HCT116 (cell line): ENCODE measurements at regions not wholly inside any gene's neighbourhood (a gene's known extent, or its start where the extent isn't known, plus 50 kb on each side); places are given as distances from the start of the nearest gene placed in this dataset.

Source experiments
- ATAC-seq: fragments of 200-7000 bp; cut with Tn5 transposase; 2 replicates; pipeline ENCODE4 v1.9.1; 2020; ENCODE audit warnings: mild to moderate bottlenecking, moderate library complexity
- BruUV-seq: library from RNA; stranded (reverse); fragments of 400-500 nt; replicated peaks from 2 replicates; lab custom pipeline; 2021; lab: Mats Ljungman, UMichigan
- CTCF ChIA-PET: fragments of 300-600 bp; sonication (Branson Sonifier 250); formaldehyde crosslinking; loops from one replicate; lab custom pipeline; 2021; ENCODE audit warnings: antibody characterized with exemption; lab: Charles Lee
- POLR2A ChIA-PET: fragments of 300-600, 350-600 bp; sonication (Branson Sonifier 250); formaldehyde crosslinking; loops from one replicate; lab custom pipeline; 2021; ENCODE audit warnings: antibody characterized with exemption; lab: Charles Lee
- RAD21 ChIA-PET, 2 experiments: fragments of 300-600 bp; sonication (Branson Sonifier 250); formaldehyde crosslinking; loops; one replicate each; lab custom pipeline; 2023; ENCODE audit warnings: low total read pairs in 2 of 2; ENCODE audit not compliant: uncharacterized antibody in 2 of 2, unreplicated experiment in 2 of 2, low non-redundant PET in 1 of 2; lab: Charles Lee
- DNase-seq: peaks from one replicate; pipeline ENCODE4 v3.0.0-alpha.2; 2010; ENCODE audit warnings: low read depth, low spot score
- H2AFZ ChIP-seq: fragments of 200-600 bp; shearing (Covaris generic), sonication (generic); 2 replicates; pipeline ENCODE4 v1.6.1; 2017; ENCODE audit warnings: low read depth, mixed run types, mixed read lengths, antibody characterized with exemption, low read length; ENCODE audit not compliant: poor library complexity, severe bottlenecking
- H3K27ac ChIP-seq: 2 replicates; pipeline ENCODE4 v1.5.1; 2012; ENCODE audit warnings: low read depth, low read length
- H3K27me3 ChIP-seq: fragments of 200-600 bp; sonication (generic); 2 replicates; pipeline ENCODE4 v1.6.1; 2016; ENCODE audit warnings: mixed run types, low read length, mixed read lengths; ENCODE audit not compliant: insufficient read depth
- H3K36me3 ChIP-seq, 2 experiments: fragments of 200-500 bp in 1 of 2; fragments of 200-600 bp in 1 of 2; sonication (Bioruptor generic) in 1 of 2; sonication (generic) in 1 of 2; 2 replicates each; pipeline versions ENCODE4 v1.5.1 to v1.6.1; 2014 to 2016; ENCODE audit warnings: low read length in 2 of 2, inconsistent platforms in 1 of 2, mixed read lengths in 1 of 2, mixed run types in 1 of 2; ENCODE audit not compliant: insufficient read depth in 2 of 2, control insufficient read depth in 1 of 2
- H3K4me1 ChIP-seq, 2 experiments: fragments of 200-600 bp in 1 of 2; sonication (generic) in 1 of 2; 2 replicates each; pipeline versions ENCODE4 v1.5.1 to v1.6.1; 2012 to 2017; ENCODE audit warnings: low read length in 2 of 2, inconsistent platforms in 1 of 2, mild to moderate bottlenecking in 1 of 2, mixed read lengths in 1 of 2, mixed run types in 1 of 2, moderate library complexity in 1 of 2; ENCODE audit not compliant: insufficient read depth in 2 of 2, control insufficient read depth in 1 of 2
- H3K4me2 ChIP-seq: fragments of 200-600 bp; sonication (generic); 2 replicates; pipeline ENCODE4 v1.6.1; 2017; ENCODE audit warnings: mixed run types, low read length, mixed read lengths
- H3K4me3 ChIP-seq, 2 experiments: fragments of 200-600 bp in 1 of 2; sonication (generic) in 1 of 2; replicated peaks in 1 of 2; 2 replicates each; pipeline ENCODE4 v1.5.1; 2011 to 2016; ENCODE audit warnings: low read length in 2 of 2, control low read depth in 1 of 2, low read depth in 1 of 2, mild to moderate bottlenecking in 1 of 2, mixed read lengths in 1 of 2, mixed run types in 1 of 2
- H3K79me2 ChIP-seq: fragments of 200-600 bp; sonication (generic); 2 replicates; pipeline ENCODE4 v1.6.1; 2017; ENCODE audit warnings: mild to moderate bottlenecking, mixed run types, low read length, moderate library complexity, mixed read lengths; ENCODE audit not compliant: insufficient read depth
- H3K9ac ChIP-seq: fragments of 200-600 bp; sonication (generic); 2 replicates; pipeline ENCODE4 v1.6.1; 2016; ENCODE audit warnings: low read length, mixed read lengths
- H3K9me2 ChIP-seq: fragments of 200-600 bp; sonication (generic), shearing (Covaris generic); 2 replicates; pipeline ENCODE4 v1.6.1; 2017; ENCODE audit warnings: mixed run types, mild to moderate bottlenecking, moderate library complexity; ENCODE audit not compliant: insufficient read depth
- H3K9me3 ChIP-seq, 2 experiments: fragments of 200-500 bp in 1 of 2; fragments of 200-600 bp in 1 of 2; sonication (Bioruptor generic) in 1 of 2; sonication (generic) in 1 of 2; 2 replicates each; pipeline ENCODE4 v1.6.1; 2014 to 2017; ENCODE audit warnings: low read length in 2 of 2, mixed read lengths in 2 of 2, inconsistent platforms in 1 of 2, low read depth in 1 of 2, mild to moderate bottlenecking in 1 of 2, mixed run types in 1 of 2, moderate library complexity in 1 of 2; ENCODE audit not compliant: control insufficient read depth in 1 of 2, insufficient read depth in 1 of 2
- H4K20me1 ChIP-seq: fragments of 200-600 bp; sonication (generic), shearing (Covaris generic); 2 replicates; pipeline ENCODE4 v1.6.1; 2017; ENCODE audit warnings: mixed run types, mild to moderate bottlenecking, moderate library complexity; ENCODE audit not compliant: insufficient read depth
- CEBPB ChIP-seq: IDR thresholded peaks from 2 replicates; pipeline ENCODE4 v1.6.1; 2012; ENCODE audit warnings: low read depth
- EGR1 ChIP-seq: IDR thresholded peaks from 2 replicates; pipeline ENCODE4 v1.6.1; 2012; ENCODE audit warnings: low read depth
- ELF1 ChIP-seq: IDR thresholded peaks from 2 replicates; pipeline ENCODE4 v1.6.1; 2012; ENCODE audit warnings: low read depth, borderline replicate concordance
- JUND ChIP-seq: IDR thresholded peaks from 2 replicates; pipeline ENCODE4 v1.6.1; 2012
- POLR2A ChIP-seq: IDR thresholded peaks from 2 replicates; pipeline ENCODE4 v1.7.0; 2011; ENCODE audit warnings: borderline replicate concordance; ENCODE audit not compliant: insufficient read depth, insufficient read length; ENCODE audit errors: extremely low read depth
- POLR2AphosphoS5 ChIP-seq: IDR thresholded peaks from 2 replicates; pipeline ENCODE4 v1.6.1; 2011; ENCODE audit warnings: mild to moderate bottlenecking, low read depth, low read length, moderate library complexity
- RAD21 ChIP-seq: IDR thresholded peaks from 2 replicates; pipeline ENCODE4 v1.6.1; 2012; ENCODE audit warnings: low read depth, mild to moderate bottlenecking
- REST ChIP-seq: IDR thresholded peaks from 2 replicates; pipeline ENCODE4 v1.6.1; 2012; ENCODE audit warnings: low read depth
- SIN3A ChIP-seq: IDR thresholded peaks from 2 replicates; pipeline ENCODE4 v1.6.1; 2012; ENCODE audit warnings: low read depth
- TCF7L2 ChIP-seq: IDR thresholded peaks from 2 replicates; pipeline ENCODE4 v1.7.0; 2011; ENCODE audit warnings: borderline replicate concordance, inconsistent platforms; ENCODE audit not compliant: insufficient read depth, insufficient read length; ENCODE audit errors: extremely low read depth
- ZBTB33 ChIP-seq: IDR thresholded peaks from 2 replicates; pipeline ENCODE4 v1.6.1; 2011; ENCODE audit warnings: mild to moderate bottlenecking, low read length, moderate library complexity; ENCODE audit not compliant: insufficient replicate concordance; ENCODE audit errors: extremely low read depth
- ZNF274 ChIP-seq: fragments of 200-500 bp; sonication (Bioruptor generic); IDR thresholded peaks from 2 replicates; pipeline ENCODE4 v1.6.1; 2014; ENCODE audit warnings: mild to moderate bottlenecking, low read depth, low read length, inconsistent platforms
- intact Hi-C: fragments of 100-400 bp; cut with micrococcal nuclease; formaldehyde crosslinking; loops from 2 replicates; pipeline ENCODE4 v1.10.0; 2022
- TF ChIP-seq, protein P1 (sequence below), 3 experiments: fragments of 200-600 bp in 1 of 3; sonication (generic) in 1 of 3; IDR thresholded peaks in 2 of 3; conservative IDR thresholded peaks in 1 of 3; 2 replicates each; pipeline ENCODE4 v1.5.1; 2012 to 2017; ENCODE audit warnings: low read depth in 2 of 3, low read length in 2 of 3, antibody characterized with exemption in 1 of 3, borderline replicate concordance in 1 of 3, control low read depth in 1 of 3, mild to moderate bottlenecking in 1 of 3, mixed read lengths in 1 of 3, mixed run types in 1 of 3, moderate library complexity in 1 of 3; ENCODE audit not compliant: insufficient read depth in 1 of 3

DNA sequence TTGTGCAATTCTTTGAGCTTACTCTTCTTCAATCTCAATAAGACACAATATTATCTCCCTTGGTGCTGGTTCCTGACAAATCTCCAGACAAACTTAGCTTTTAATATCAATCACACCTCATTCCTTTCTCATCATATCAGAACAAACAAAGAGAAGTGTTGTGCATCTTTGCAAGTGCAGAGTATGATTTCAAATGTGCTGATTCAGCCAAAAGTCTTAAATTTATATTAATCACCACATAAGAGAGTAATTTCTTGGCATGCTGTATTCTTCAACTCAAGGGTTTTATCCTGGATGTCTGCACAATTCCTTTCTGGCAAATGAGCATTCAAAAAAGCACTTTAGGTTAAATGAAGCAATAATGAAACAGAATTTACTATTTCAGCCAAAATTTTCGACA, 877.8 kb downstream of the ANKRD7 start:
- H3K9me2 ChIP-seq: no peaks in the 10 kb centered on the region
- no peak for ATAC-seq
- no peaks in the 10 kb centered on the region for H3K27me3 ChIP-seq
- intact Hi-C loops: no loop called here
- ChIA-PET CTCF (no interaction called here), POLR2A (no interaction called here)
- H3K4me1 ChIP-seq: no peaks in the 10 kb centered on the region
- H2AFZ ChIP-seq: no peak overlapping the region
- no peak overlapping the region for H3K27ac ChIP-seq
- H3K4me2 ChIP-seq: no peak overlapping the region
- H3K79me2 ChIP-seq: no peaks in the 10 kb centered on the region
- no peaks in the 10 kb centered on the region for H4K20me1 ChIP-seq
- no peaks in the 10 kb centered on the region for H3K9me3 ChIP-seq
- no peak overlapping the region for H3K4me3 ChIP-seq
- BruUV-seq: no TSS peak
- TF ChIP-seq ZBTB33 (no peak), ELF1 (no peak), JUND (no peak), RAD21 (no peak), TCF7L2 (no peak), REST (no peak), ZNF274 (no peak), EGR1 (no peak), SIN3A (no peak), POLR2AphosphoS5 (no peak), POLR2A (no peak), CEBPB (no peak)
- TF ChIP-seq, protein P1, sequence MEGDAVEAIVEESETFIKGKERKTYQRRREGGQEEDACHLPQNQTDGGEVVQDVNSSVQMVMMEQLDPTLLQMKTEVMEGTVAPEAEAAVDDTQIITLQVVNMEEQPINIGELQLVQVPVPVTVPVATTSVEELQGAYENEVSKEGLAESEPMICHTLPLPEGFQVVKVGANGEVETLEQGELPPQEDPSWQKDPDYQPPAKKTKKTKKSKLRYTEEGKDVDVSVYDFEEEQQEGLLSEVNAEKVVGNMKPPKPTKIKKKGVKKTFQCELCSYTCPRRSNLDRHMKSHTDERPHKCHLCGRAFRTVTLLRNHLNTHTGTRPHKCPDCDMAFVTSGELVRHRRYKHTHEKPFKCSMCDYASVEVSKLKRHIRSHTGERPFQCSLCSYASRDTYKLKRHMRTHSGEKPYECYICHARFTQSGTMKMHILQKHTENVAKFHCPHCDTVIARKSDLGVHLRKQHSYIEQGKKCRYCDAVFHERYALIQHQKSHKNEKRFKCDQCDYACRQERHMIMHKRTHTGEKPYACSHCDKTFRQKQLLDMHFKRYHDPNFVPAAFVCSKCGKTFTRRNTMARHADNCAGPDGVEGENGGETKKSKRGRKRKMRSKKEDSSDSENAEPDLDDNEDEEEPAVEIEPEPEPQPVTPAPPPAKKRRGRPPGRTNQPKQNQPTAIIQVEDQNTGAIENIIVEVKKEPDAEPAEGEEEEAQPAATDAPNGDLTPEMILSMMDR (IDR thresholded peaks at IDR 0.05 in 2 of 3, conservative IDR thresholded peaks at IDR 0.05 in 1 of 3; ENCODE audit: borderline replicate concordance in 1 of 3, insufficient read depth in 1 of 3, low read depth in 2 of 3, low read length in 2 of 3): no peak
- TF ChIP-seq, all 23 proteins: peak for 0
- H3K36me3 ChIP-seq: no peaks in the 10 kb centered on the region
- no peak overlapping the region for H3K9ac ChIP-seq
- DNase-seq: no peak
- RAD21 ChIA-PET: no interaction called here
